ENCODE measurements at regions not wholly inside any gene's neighbourhood (a gene's known extent, or its start where the extent isn't known, plus 50 kb on each side); places are given as distances from the start of the nearest gene placed in this dataset.

DNA sequence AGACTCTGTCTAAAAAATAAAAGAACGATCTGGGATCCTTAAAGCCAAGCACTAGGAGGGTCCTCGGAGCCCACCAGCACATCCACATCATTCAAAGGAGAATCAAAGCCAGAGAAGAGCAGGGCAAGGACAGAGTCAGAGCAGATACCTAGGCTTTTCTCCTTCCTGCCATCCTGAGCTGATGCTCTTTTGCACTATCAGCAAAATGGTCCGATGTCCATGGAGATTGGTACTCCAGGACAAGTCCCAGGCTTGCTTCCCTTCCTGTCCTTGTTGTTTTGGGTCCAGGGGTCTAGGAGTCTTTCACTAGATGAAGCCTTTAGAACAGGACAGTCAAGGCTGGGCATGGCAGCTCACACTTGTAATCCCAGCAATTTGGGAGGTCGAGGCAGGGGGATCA lies 58.0 kb upstream of the ELN start:
- WGBS, 2 donors: 88 to 92% methylated on average over 4 of the region's 4 CpGs
- no peak for DNase-seq (ENCODE audit: low spot score in 2 of 2)
- H3K27ac ChIP-seq: no peak overlapping the region
- H3K27me3 ChIP-seq: no peaks in the 10 kb centered on the region
- TF ChIP-seq, protein P1, sequence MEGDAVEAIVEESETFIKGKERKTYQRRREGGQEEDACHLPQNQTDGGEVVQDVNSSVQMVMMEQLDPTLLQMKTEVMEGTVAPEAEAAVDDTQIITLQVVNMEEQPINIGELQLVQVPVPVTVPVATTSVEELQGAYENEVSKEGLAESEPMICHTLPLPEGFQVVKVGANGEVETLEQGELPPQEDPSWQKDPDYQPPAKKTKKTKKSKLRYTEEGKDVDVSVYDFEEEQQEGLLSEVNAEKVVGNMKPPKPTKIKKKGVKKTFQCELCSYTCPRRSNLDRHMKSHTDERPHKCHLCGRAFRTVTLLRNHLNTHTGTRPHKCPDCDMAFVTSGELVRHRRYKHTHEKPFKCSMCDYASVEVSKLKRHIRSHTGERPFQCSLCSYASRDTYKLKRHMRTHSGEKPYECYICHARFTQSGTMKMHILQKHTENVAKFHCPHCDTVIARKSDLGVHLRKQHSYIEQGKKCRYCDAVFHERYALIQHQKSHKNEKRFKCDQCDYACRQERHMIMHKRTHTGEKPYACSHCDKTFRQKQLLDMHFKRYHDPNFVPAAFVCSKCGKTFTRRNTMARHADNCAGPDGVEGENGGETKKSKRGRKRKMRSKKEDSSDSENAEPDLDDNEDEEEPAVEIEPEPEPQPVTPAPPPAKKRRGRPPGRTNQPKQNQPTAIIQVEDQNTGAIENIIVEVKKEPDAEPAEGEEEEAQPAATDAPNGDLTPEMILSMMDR (IDR thresholded peaks at IDR 0.05): no peak
- TF ChIP-seq POLR2A (IDR thresholded peaks at IDR 0.05) (no peak), EP300 (IDR thresholded peaks at IDR 0.05) (no peak)
- H3K4me3 ChIP-seq: no peak overlapping the region
- no peaks in the 10 kb centered on the region for H3K4me1 ChIP-seq
- H3K36me3 ChIP-seq: no peaks in the 10 kb centered on the region
- no peaks in the 10 kb centered on the region for H3K9me3 ChIP-seq

DNA sequence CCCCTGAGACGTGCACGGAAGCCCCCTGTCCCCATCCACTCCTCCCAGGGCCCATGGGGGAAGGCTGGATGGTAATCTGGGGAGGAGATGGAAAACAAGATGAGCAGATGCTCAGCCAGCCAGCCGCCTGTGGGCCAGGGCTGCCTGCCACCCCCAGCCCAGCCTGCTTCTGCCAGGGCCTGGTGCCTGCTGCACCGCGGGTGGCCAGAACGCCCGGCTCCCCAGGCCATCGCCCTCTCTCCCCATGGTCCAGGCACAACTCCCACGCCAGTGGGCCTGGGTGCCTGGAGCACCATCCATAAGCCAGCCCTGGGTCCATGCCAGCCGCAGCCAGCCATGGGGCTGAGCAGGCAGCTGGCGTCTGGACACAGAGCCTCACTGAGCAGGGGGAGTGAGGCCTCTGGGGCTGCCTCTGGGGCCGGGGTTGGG lies 57.2 kb upstream of the ELN start:
- Histone ChIP-seq H3K4me1 (no peaks in the 10 kb centered on the region), H3K36me3 (no peaks in the 10 kb centered on the region), H3K9me3 (no peaks in the 10 kb centered on the region), H3K4me3 (no peak overlapping the region), H3K27me3 (no peaks in the 10 kb centered on the region), H3K27ac (no peak overlapping the region)
- 81 to 85% methylated on average over 11 to 12 of the region's 12 CpGs for WGBS, 2 donors
- no peak for DNase-seq (ENCODE audit: low spot score in 2 of 2)
- TF ChIP-seq EP300 (IDR thresholded peaks at IDR 0.05) (no peak), POLR2A (IDR thresholded peaks at IDR 0.05) (no peak)
- TF ChIP-seq, protein P1 (IDR thresholded peaks at IDR 0.05): no peak

DNA sequence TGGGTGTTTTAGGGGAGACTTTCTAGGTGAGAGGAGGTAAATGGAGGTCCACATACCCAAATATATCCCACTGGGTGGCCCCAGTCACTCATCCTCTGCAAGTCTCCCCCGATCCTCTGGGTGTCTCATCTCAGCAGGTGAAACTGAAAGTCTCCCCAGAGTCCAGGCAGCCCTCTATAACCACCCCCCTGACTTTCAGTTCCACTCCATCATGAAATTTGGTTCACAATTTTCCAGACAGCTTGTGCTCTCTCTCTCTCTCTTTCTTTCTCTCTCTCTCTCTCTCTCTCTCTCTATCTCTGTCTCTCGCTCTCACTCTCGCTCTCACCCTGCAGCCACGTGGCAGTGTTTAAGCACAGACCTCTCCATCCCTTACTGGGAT lies 56.7 kb upstream of the ELN start:
- no peaks in the 10 kb centered on the region for H3K9me3 ChIP-seq
- 67 to 80% methylated on average over 4 of the region's 4 CpGs for WGBS, 2 donors
- H3K4me1 ChIP-seq: no peaks in the 10 kb centered on the region
- H3K27me3 ChIP-seq: no peaks in the 10 kb centered on the region
- no peak for DNase-seq (ENCODE audit: low spot score in 2 of 2)
- no peak overlapping the region for H3K27ac ChIP-seq
- TF ChIP-seq POLR2A (IDR thresholded peaks at IDR 0.05): no peak
- TF ChIP-seq, protein P1 (IDR thresholded peaks at IDR 0.05): no peak
- TF ChIP-seq EP300 (IDR thresholded peaks at IDR 0.05): no peak
- H3K4me3 ChIP-seq: no peak overlapping the region
- H3K36me3 ChIP-seq: no peaks in the 10 kb centered on the region

DNA sequence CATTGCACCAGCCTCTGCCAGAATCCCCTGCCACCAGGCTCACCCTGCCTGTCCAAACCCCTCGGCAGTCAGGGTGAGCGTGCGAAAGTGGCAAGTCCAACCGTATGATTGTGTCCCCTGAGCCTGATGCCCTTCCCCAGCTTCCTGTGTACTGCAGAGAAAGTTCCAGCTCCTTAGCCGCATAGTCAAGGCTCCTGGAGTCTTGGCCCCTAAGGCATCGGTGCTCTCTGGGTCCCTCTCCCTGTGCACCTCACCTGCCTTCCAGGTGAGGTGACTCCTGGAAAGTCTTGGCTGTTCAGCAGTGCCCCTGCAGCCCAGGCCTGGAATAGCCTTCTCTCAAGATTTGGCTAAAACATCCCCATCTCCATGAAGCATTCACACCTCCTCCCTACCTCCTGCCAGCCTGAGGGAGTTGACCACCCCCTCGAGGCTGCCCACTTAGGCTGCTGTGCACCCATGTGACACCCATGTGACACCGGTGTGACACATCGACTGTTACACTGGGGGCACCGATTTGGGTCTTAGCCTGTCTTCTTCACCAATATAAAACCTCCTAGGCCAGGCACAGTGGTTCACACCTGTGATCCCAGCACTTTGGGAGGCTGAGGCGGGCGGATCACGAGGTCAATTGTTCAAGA lies 56.1 kb upstream of the ELN start:
- H3K4me3 ChIP-seq: no peak overlapping the region
- H3K36me3 ChIP-seq: no peaks in the 10 kb centered on the region
- no peak overlapping the region for H3K27ac ChIP-seq
- 62 to 69% methylated on average over 13 of the region's 13 CpGs for WGBS, 2 donors
- H3K27me3 ChIP-seq: no peaks in the 10 kb centered on the region
- TF ChIP-seq, protein P1 (IDR thresholded peaks at IDR 0.05): no peak
- TF ChIP-seq POLR2A (IDR thresholded peaks at IDR 0.05): no peak
- TF ChIP-seq EP300 (IDR thresholded peaks at IDR 0.05): no peak
- H3K9me3 ChIP-seq: no peaks in the 10 kb centered on the region
- DNase-seq (ENCODE audit: low spot score in 2 of 2): no peak
- peaks cover 0 to 3% (median 0%) of the 10 kb centered on the region in 4 donors for H3K4me1 ChIP-seq

DNA sequence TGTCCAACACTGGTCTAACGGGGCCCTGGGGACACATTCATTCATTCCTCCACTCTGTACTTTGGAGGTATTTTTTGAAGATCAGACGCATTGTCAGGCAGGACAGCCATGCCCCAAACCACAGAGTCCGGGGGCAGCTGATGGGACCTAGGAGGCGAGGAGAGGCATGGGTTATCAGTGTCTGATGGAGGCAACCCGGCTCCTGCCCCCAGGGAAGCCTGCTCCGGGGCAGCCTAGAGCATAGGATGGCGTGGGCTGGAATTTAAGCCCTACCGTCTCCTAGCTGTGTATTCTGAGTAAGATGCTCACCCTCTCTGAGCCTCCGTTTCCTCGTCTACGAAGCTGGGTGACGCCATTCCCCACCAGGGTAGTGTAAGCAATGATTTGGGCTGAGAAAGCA lies 55.4 kb upstream of the ELN start:
- WGBS, 2 donors: 85% methylated on average over 12 of the region's 12 CpGs
- DNase-seq (ENCODE audit: low spot score in 2 of 2): no peak

More for the DNA sequence above, 55.4 kb upstream of the ELN start:
- Histone ChIP-seq H3K36me3 (no peaks in the 10 kb centered on the region), H3K9me3 (no peaks in the 10 kb centered on the region), H3K27ac (no peak overlapping the region), H3K27me3 (no peaks in the 10 kb centered on the region), H3K4me1 (peaks cover 0 to 11% (median 0%) of the 10 kb centered on the region in 4 donors), H3K4me3 (no peak overlapping the region)
- TF ChIP-seq EP300 (IDR thresholded peaks at IDR 0.05) (no peak), POLR2A (IDR thresholded peaks at IDR 0.05) (no peak)
- TF ChIP-seq, protein P1 (IDR thresholded peaks at IDR 0.05): no peak

Measured in tibial nerve (tissue), 4 donors.